ENCODE measurements at regions not wholly inside any gene's neighbourhood (a gene's known extent, or its start where the extent isn't known, plus 50 kb on each side); places are given as distances from the start of the nearest gene placed in this dataset.

DNA sequence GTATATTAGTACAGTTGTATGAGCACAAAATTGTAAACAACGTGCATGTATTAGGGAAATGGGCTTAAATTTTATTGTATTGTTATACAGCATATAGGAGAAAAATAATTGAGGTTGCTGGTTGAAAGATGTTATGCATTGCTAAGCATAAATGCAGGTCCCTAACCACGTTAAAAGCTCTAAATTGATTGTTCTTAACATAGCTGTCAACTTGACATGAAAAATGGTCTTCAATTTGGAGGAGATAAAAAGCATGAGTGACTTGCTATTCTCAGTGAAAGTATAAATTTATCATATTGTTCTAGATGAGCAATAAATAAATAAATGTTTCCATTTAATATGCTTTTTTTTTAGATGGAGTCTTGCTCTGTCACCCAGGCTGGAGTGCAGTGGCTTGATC lies 506.6 kb upstream of the ATXN7L3B start:
- no peak overlapping the region for H4K8ac ChIP-seq (replicated peaks; ENCODE audit: insufficient read length, low read depth, low read length)
- H2BK12ac ChIP-seq (ENCODE audit: insufficient read length, low read depth, low read length) = no peak overlapping the region
- H3K23me2 ChIP-seq (ENCODE audit: insufficient read length, low read depth, low read length, poor library complexity, severe bottlenecking) = no peaks in the 10 kb centered on the region
- H3K56ac ChIP-seq (ENCODE audit: insufficient read length, low read depth, low read length) = no peak overlapping the region
- H4K20me1 ChIP-seq (ENCODE audit: control insufficient read depth, insufficient read depth, insufficient read length) = no peaks in the 10 kb centered on the region
- H3K4me2 ChIP-seq (ENCODE audit: insufficient read depth, insufficient read length, low read length) = no peak overlapping the region
- H3K18ac ChIP-seq (ENCODE audit: insufficient read length, low read depth, low read length) = no peak overlapping the region
- Mint-ChIP-seq H3K4me1 (no peaks in the 10 kb centered on the region), H3K36me3 (ENCODE audit: insufficient read depth in 1 of 3, low read depth in 3 of 3) (no peaks in the 10 kb centered on the region), H3K27ac (no peak overlapping the region), H3K4me3 (no peak overlapping the region), H3K9me3 (peaks cover 0 to 3% of the 10 kb centered on the region in 2 experiments; a peak in 1 of 5 replicates), H3K27me3 (ENCODE audit: low read depth) (no peaks in the 10 kb centered on the region)
- no peak overlapping the region for H3T11ph ChIP-seq (ENCODE audit: low read length)
- no peak overlapping the region for H2AFZ ChIP-seq (ENCODE audit: low read length)
- no peaks in the 10 kb centered on the region for H3K79me2 ChIP-seq (ENCODE audit: insufficient read depth, low read length)
- H2BK15ac ChIP-seq (ENCODE audit: low read depth, low read length) = no peak overlapping the region
- TF ChIP-seq, protein P1, sequence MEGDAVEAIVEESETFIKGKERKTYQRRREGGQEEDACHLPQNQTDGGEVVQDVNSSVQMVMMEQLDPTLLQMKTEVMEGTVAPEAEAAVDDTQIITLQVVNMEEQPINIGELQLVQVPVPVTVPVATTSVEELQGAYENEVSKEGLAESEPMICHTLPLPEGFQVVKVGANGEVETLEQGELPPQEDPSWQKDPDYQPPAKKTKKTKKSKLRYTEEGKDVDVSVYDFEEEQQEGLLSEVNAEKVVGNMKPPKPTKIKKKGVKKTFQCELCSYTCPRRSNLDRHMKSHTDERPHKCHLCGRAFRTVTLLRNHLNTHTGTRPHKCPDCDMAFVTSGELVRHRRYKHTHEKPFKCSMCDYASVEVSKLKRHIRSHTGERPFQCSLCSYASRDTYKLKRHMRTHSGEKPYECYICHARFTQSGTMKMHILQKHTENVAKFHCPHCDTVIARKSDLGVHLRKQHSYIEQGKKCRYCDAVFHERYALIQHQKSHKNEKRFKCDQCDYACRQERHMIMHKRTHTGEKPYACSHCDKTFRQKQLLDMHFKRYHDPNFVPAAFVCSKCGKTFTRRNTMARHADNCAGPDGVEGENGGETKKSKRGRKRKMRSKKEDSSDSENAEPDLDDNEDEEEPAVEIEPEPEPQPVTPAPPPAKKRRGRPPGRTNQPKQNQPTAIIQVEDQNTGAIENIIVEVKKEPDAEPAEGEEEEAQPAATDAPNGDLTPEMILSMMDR (conservative IDR thresholded peaks at IDR 0.05) = no peak
- no peaks in the 10 kb centered on the region for H3K9me3 ChIP-seq (ENCODE audit: control insufficient read depth, low read depth, low read length)
- no peak overlapping the region for H2BK5ac ChIP-seq (ENCODE audit: insufficient read length, low read length)
- H2BK20ac ChIP-seq (ENCODE audit: low read depth, low read length, poor library complexity, severe bottlenecking) = no peak overlapping the region
- no peak overlapping the region for H3K14ac ChIP-seq (ENCODE audit: insufficient read depth, low read length)
- H4K91ac ChIP-seq (ENCODE audit: insufficient read length, low read depth, low read length) = no peak overlapping the region
- no peak overlapping the region for H3K9ac ChIP-seq (ENCODE audit: extremely low read depth, insufficient read length, low read length)
- no peak overlapping the region for H2AK5ac ChIP-seq (ENCODE audit: insufficient read length, low read length)
- H4K5ac ChIP-seq (ENCODE audit: insufficient read length, low read depth, low read length) = no peak overlapping the region
- H3K4me1 ChIP-seq (ENCODE audit: insufficient read depth, low read length) = no peaks in the 10 kb centered on the region
- no CpG with 5 or more reads among the region's 2 CpGs for WGBS (ENCODE audit: extremely low coverage, insufficient read length, low lambda C conversion rate)
- no peaks in the 10 kb centered on the region for H3K27me3 ChIP-seq (ENCODE audit: insufficient read depth, low read length)
- no peak overlapping the region for H3K27ac ChIP-seq (ENCODE audit: insufficient read length, low read depth, low read length)
- no peak overlapping the region for H2BK120ac ChIP-seq (ENCODE audit: low read depth, low read length, poor library complexity, severe bottlenecking)
- H3K23ac ChIP-seq (ENCODE audit: insufficient read length, low read depth, low read length) = no peak overlapping the region
- no peak overlapping the region for H3K4ac ChIP-seq (ENCODE audit: low read depth, low read length)
- DNase-seq = no peak
- no peaks in the 10 kb centered on the region for H3K79me1 ChIP-seq (ENCODE audit: insufficient read depth, low read depth, low read length, poor library complexity, severe bottlenecking)

Data from H9 (cell line).